SK-N-MC (cell line): ENCODE measurements at regions not wholly inside any gene's neighbourhood (a gene's known extent, or its start where the extent isn't known, plus 50 kb on each side); places are given as distances from the start of the nearest gene placed in this dataset.

Experiments
- EZH2 ChIP-seq: fragments of 200-600 bp; sonication (generic); IDR thresholded peaks from one replicate; pipeline ENCODE4 v1.6.1; 2017; ENCODE audit warnings: antibody characterized with exemption
- FOXP2 ChIP-seq: optimal IDR thresholded peaks from 2 replicates; pipeline ENCODE3; 2011; ENCODE audit warnings: mild to moderate bottlenecking, moderate library complexity; ENCODE audit not compliant: insufficient read depth; ENCODE audit errors: extremely low read length, control extremely low read depth

GRCh38 chr6:44040786-44041185 lies 86.5 kb downstream of the MRPL14 start:
- TF ChIP-seq FOXP2 (no peak), EZH2 (no peak)
